GM12873 (cell line): ENCODE measurements at regions not wholly inside any gene's neighbourhood (a gene's known extent, or its start where the extent isn't known, plus 50 kb on each side); places are given as distances from the start of the nearest gene placed in this dataset.

ENCODE experiments used
- TF ChIP-seq, protein P1 (sequence below): IDR thresholded peaks from 2 replicates; pipeline ENCODE4 v1.5.1; 2012; ENCODE audit warnings: low read depth, mild to moderate bottlenecking, moderate library complexity, low read length, control low read depth; ENCODE audit not compliant: insufficient read depth; ENCODE audit errors: missing control alignments

DNA sequence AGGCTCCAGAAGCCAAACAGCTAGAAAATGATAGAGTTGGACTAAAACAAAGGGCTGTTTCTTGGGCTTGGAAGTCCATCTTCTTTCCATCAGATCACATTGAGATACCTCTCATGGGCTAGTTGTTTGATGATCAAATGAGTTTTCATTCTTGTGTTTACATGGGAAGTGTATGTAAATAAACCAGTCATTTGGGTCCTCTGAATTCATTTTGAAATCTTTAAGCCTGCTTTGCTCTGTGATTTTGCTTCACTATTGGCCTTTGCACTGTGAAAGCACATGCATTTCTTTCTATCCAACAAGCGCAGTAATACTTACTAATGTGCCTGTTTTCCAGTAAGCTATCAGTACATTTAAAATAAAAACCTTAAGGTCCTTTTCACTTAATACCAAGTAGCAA, 200.5 kb upstream of the IRS2 start:
- TF ChIP-seq, protein P1, sequence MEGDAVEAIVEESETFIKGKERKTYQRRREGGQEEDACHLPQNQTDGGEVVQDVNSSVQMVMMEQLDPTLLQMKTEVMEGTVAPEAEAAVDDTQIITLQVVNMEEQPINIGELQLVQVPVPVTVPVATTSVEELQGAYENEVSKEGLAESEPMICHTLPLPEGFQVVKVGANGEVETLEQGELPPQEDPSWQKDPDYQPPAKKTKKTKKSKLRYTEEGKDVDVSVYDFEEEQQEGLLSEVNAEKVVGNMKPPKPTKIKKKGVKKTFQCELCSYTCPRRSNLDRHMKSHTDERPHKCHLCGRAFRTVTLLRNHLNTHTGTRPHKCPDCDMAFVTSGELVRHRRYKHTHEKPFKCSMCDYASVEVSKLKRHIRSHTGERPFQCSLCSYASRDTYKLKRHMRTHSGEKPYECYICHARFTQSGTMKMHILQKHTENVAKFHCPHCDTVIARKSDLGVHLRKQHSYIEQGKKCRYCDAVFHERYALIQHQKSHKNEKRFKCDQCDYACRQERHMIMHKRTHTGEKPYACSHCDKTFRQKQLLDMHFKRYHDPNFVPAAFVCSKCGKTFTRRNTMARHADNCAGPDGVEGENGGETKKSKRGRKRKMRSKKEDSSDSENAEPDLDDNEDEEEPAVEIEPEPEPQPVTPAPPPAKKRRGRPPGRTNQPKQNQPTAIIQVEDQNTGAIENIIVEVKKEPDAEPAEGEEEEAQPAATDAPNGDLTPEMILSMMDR: no peak

DNA sequence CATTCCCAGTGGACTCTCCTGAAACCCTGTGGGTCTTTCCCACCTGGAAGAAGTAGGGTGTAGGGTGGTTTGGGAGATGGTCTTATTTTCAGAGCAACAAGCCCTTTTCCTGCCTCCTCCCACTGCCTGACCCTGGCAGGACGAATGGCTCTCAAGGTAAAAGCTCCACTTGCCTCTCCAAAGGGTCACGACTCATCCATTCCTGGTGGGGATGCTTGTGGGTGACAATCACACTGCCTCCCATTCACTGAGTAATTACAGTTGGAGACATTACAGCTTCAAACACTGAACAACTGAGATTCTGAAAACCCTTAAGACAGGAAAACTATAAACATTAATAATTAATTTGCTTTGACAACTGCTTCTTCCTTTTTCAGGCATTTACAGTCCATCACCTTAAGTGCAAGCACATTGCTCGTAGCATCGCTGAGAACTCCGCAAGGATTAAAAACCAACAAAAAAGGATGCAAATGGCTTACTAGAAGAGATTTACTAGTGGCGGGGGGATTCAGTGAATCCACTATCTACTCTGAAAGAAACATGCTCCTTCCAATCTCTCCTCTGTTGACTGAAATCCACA, 199.6 kb upstream of the IRS2 start:
- TF ChIP-seq, protein P1: no peak

DNA sequence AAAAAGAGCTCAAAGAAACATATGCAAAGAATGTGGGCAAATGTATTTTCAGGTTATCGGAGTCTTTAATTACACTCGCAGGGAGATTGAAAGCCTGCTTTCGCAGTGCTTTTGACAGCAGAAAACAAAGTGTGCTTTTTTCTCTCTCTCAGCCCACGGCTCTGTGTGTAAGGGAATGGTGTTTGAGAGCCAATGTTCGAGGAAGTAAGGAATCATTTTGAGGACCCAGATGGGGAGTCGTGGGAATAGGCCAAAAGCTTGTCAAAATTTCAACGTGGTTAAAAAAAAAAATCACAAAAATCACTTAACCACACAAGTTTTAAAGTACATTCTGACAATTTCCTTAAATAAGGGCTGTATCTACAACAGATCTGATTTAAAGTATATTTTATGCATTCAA, 197.1 kb upstream of the IRS2 start:
- TF ChIP-seq, protein P1: no peak

DNA sequence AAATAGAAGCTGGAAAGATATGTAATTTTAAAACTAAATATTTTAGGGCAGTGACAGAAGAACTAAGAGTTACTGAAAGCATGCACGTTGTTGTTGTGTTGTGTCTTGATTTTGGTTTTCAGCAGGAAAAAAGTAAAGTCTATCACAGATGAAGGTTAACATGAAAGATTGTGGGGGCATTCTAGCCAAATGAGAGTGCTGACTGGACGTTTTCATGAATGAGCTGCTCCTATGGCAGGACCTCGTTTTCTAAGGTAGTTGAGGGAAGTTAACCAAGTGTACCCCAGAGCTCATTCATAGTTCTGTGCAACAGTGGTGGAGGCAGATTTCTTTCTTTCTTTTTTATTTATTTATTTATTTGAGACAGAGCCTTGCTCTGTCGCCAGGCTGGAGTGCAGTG, 194.6 kb upstream of the IRS2 start:
- TF ChIP-seq, protein P1: no peak

DNA sequence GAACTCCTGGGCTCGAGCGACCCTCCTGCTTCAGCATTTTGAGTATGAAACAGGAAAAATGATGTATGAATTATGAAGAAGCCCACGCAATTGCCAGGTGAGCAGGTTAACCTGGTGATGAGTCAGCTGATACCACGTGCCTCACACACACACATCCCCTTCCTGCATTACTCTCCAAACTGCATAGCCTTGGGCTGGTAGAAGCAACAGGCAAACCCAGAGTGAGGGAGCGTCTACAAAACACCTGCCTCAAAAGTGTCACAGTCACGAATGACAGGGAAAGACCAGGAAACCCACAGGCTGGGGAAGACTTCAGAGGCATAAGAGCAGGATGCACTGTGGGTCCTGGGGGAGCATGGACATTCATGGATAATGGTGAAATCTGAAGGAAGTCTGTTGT, 192.8 kb upstream of the IRS2 start:
- TF ChIP-seq, protein P1: no peak

DNA sequence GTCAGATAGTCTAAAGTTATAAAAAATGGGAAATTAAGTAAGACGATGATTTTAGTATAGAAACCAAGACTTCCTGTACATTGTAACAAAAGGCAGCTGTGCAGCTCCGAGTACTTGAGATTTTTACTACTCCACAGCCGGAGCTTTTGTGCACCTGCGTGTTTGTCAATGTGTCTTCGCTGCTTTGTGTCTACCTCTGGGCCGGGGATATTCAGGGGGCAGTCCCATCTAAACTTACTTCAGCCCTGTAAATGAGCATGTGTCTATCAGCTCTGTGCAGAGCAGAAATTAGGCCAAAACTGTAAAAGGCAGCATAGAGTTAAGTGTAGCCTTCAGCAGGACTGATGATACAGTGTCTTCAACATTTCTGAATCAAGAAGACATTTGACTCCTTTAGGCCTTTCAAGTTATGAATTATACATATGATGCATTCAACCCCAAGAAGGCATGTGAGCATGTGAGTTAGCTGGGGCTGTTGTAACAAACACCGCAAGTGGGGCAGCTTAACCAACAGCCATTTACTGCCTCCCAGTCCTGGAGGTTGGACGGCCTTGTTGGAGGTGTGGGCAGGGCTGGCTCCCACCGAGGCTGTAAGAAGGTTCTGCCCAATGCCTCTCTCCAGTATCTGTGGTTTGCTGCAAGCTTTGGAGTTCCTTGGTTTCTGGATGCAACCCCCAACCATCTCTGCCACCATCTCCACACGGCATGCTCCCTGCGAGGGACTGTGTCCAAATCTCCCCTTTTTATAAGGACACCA, 191.0 kb upstream of the IRS2 start:
- TF ChIP-seq, protein P1: no peak

DNA sequence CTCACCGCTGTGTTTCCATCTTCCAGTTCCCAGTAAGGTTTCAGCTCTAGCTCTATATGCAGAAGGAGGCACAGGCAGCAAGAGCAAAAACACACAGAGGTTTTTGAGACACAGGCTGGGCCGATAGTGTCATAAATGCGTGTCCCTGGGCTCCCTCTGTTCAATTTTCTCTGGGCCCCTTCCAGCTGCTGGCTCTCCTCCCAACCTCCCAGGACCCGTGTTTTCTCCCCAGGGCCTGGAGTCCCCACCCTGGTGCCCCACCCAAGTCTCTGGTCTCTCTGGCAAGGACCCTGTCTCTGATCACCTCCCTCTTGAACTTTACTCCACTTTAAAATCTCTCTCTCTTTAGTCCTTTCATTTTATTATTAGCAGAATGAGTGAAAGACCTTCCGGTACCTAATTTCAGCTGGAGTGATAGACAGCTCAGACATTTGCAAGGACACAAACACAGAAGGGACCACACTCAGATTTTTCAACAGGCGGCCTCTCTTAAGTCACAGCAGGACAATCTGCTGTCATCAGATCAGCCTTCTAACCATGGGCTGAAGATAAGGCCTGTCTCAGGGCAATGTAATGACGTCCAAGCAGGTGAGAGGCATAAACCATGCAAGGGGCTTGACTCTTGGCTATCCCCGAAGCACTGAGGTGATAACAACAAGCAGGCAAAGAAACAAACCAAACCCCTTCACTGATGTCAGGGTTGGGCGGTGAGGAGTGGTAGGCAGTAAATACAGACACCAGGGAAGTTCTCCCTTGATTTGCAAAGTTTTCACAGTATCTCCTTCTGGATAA, 190.0 kb upstream of the IRS2 start:
- TF ChIP-seq, protein P1: no peak
